ENCODE measurements at regions not wholly inside any gene's neighbourhood (a gene's known extent, or its start where the extent isn't known, plus 50 kb on each side); places are given as distances from the start of the nearest gene placed in this dataset.

DNA sequence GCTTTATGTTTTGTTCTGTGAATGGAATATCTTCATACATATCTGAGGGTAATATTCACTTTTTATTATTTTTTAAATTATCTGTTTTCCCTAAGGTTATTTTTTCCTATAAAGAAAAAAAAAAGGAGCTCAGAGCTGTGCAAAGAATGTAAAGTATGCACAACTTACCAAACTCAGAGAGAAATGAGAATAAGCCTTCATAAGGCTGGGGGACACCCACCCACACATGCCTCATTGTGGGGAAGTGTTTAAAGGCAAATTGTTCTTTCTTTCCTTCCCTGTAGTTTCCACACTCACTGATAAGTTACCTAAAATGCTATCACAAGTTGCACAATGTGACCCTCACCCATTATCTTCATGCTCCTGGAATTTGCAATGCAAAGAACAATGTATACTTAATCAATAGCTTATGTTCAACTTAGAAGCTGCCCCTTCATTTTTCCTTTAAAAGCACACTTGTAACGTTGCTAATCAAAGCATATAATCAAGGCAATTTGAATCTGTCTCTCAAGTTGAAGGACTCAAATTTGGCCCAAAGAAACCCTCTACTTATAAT is 108.1 kb downstream of the GNAT3 start:
- DNase-seq, result no peak
- no peaks in the 10 kb centered on the region for H3K9me3 ChIP-seq
- H3K4me1 Mint-ChIP-seq (ENCODE audit: low read depth, unreplicated experiment), result peaks cover 18% of the 10 kb centered on the region
- no peak overlapping the region for H3K4me3 Mint-ChIP-seq (ENCODE audit: unreplicated experiment)
- H3K27me3 Mint-ChIP-seq (ENCODE audit: insufficient read depth, unreplicated experiment), result peaks cover 2% of the 10 kb centered on the region
- intact Hi-C loops (cut with micrococcal nuclease; ENCODE audit: unreplicated experiment), result no loop called here
- no peak overlapping the region for H3K4me3 ChIP-seq (ENCODE audit: low read depth, low read length)
- POLR2A ChIA-PET, result no interaction called here
- H3K27me3 ChIP-seq (replicated peaks; ENCODE audit: control insufficient read depth, insufficient read depth, low read length), result no peaks in the 10 kb centered on the region
- H3K36me3 Mint-ChIP-seq (ENCODE audit: insufficient read depth, unreplicated experiment), result no peaks in the 10 kb centered on the region
- CTCF ChIA-PET, result no interaction called here
- H3K4me1 ChIP-seq, result no peaks in the 10 kb centered on the region
- TF ChIP-seq CTCF (IDR thresholded peaks at IDR 0.05; ENCODE audit: insufficient read depth in 1 of 2, low read depth in 1 of 2, low read length in 1 of 2, severe bottlenecking in 1 of 2, unreplicated experiment in 1 of 2), result no peak
- no peaks in the 10 kb centered on the region for H3K9me3 Mint-ChIP-seq (ENCODE audit: unreplicated experiment)
- BruUV-seq (replicated peaks), result no TSS peak
- no peak overlapping the region for H3K27ac Mint-ChIP-seq (ENCODE audit: unreplicated experiment)
- no peaks in the 10 kb centered on the region for H3K36me3 ChIP-seq (ENCODE audit: control insufficient read depth, insufficient read depth, low read length)

DNA sequence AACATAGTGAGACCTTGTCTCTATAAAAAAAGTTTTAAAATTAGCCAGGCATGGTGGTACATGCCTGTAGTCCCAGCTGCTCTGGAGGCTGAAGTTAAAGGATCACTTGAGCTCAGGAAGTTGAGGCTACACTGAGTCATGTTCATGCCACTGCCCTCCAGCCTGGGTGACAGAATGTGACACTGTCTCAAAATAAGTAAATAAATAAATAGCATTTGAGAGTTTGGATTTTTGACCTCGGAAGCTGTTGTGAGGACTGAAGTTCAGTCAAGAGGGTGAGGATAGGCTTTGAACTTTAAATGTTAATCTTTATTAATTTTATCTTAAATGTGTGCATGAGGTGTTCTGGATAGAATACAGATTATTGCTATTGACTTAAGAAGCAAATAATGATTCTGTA is 110.2 kb downstream of the GNAT3 start:
- Mint-ChIP-seq H3K27ac (ENCODE audit: unreplicated experiment) (no peak overlapping the region), H3K4me1 (ENCODE audit: low read depth, unreplicated experiment) (peaks cover 18% of the 10 kb centered on the region)

GRCh38 chr7:80393786-80394185 is 118.1 kb downstream of the GNAT3 start:
- Mint-ChIP-seq H3K4me3 (ENCODE audit: unreplicated experiment) (no peak overlapping the region), H3K9me3 (ENCODE audit: unreplicated experiment) (no peaks in the 10 kb centered on the region), H3K27ac (ENCODE audit: unreplicated experiment) (no peak overlapping the region), H3K36me3 (ENCODE audit: insufficient read depth, unreplicated experiment) (no peaks in the 10 kb centered on the region), H3K4me1 (ENCODE audit: low read depth, unreplicated experiment) (peaks cover under 1% of the 10 kb centered on the region), H3K27me3 (ENCODE audit: insufficient read depth, unreplicated experiment) (no peaks in the 10 kb centered on the region)
- no TSS peak for BruUV-seq (replicated peaks)
- H3K4me3 ChIP-seq (ENCODE audit: low read depth, low read length), result no peak overlapping the region
- no peaks in the 10 kb centered on the region for H3K4me1 ChIP-seq
- ChIA-PET POLR2A (no interaction called here), CTCF (no interaction called here)
- no peaks in the 10 kb centered on the region for H3K27me3 ChIP-seq (replicated peaks; ENCODE audit: control insufficient read depth, insufficient read depth, low read length)
- no peaks in the 10 kb centered on the region for H3K9me3 ChIP-seq
- no peak for DNase-seq
- H3K36me3 ChIP-seq (ENCODE audit: control insufficient read depth, insufficient read depth, low read length), result no peaks in the 10 kb centered on the region
- no peak for TF ChIP-seq CTCF (IDR thresholded peaks at IDR 0.05; ENCODE audit: insufficient read depth in 1 of 2, low read depth in 1 of 2, low read length in 1 of 2, severe bottlenecking in 1 of 2, unreplicated experiment in 1 of 2)
- intact Hi-C loops (cut with micrococcal nuclease; ENCODE audit: unreplicated experiment), result loop anchor here (2.0 to 5.0 kb wide), 2 partner anchors 56 to 187 kb away; no protein-coding TSS in a partner anchor

More for the DNA sequence above, 110.2 kb downstream of the GNAT3 start:
- Mint-ChIP-seq H3K9me3 (ENCODE audit: unreplicated experiment) (no peaks in the 10 kb centered on the region), H3K27me3 (ENCODE audit: insufficient read depth, unreplicated experiment) (peaks cover 2% of the 10 kb centered on the region), H3K36me3 (ENCODE audit: insufficient read depth, unreplicated experiment) (no peaks in the 10 kb centered on the region), H3K4me3 (ENCODE audit: unreplicated experiment) (no peak overlapping the region)
- Histone ChIP-seq H3K27me3 (replicated peaks; ENCODE audit: control insufficient read depth, insufficient read depth, low read length) (no peaks in the 10 kb centered on the region), H3K36me3 (ENCODE audit: control insufficient read depth, insufficient read depth, low read length) (no peaks in the 10 kb centered on the region), H3K4me3 (ENCODE audit: low read depth, low read length) (no peak overlapping the region), H3K4me1 (no peaks in the 10 kb centered on the region), H3K9me3 (no peaks in the 10 kb centered on the region)
- no TSS peak for BruUV-seq (replicated peaks)
- intact Hi-C loops (cut with micrococcal nuclease; ENCODE audit: unreplicated experiment), result no loop called here
- CTCF ChIA-PET, result no interaction called here
- DNase-seq, result no peak
- POLR2A ChIA-PET, result no interaction called here
- no peak for TF ChIP-seq CTCF (IDR thresholded peaks at IDR 0.05; ENCODE audit: insufficient read depth in 1 of 2, low read depth in 1 of 2, low read length in 1 of 2, severe bottlenecking in 1 of 2, unreplicated experiment in 1 of 2)
